ENCODE measurements at regions not wholly inside any gene's neighbourhood (a gene's known extent, or its start where the extent isn't known, plus 50 kb on each side); places are given as distances from the start of the nearest gene placed in this dataset.

GRCh38 chr4:136078976-136079375, 1453.3 kb downstream of the PCDH18 start:
- TF ChIP-seq POLR2A (IDR thresholded peaks at IDR 0.05), result no peak
- TF ChIP-seq CTCF (IDR thresholded peaks at IDR 0.05), result no peak
- no peak for TF ChIP-seq POLR2AphosphoS5 (IDR thresholded peaks at IDR 0.05; ENCODE audit: insufficient read depth in 1 of 2, low read depth in 1 of 2)

All from vagina (tissue), 2 donors.